HL-60 (cell line): ENCODE measurements at regions not wholly inside any gene's neighbourhood (a gene's known extent, or its start where the extent isn't known, plus 50 kb on each side); places are given as distances from the start of the nearest gene placed in this dataset.

Experiments
- DNase-seq, 2 experiments: peaks; one replicate each; pipeline ENCODE4 v3.0.0-alpha.2; 2010 to 2020; ENCODE audit warnings: low read depth in 1 of 2, low spot score in 1 of 2
- H3K27ac ChIP-seq: fragments of 250-450 bp; sonication (Bioruptor Pico); replicated peaks from 2 replicates; pipeline ENCODE4 v1.5.1; 2020; ENCODE audit warnings: mild to moderate bottlenecking, moderate library complexity
- H3K27me3 ChIP-seq: fragments of 250-450 bp; sonication (Bioruptor Pico); 2 replicates; pipeline ENCODE4 v1.5.1; 2021; ENCODE audit warnings: mild to moderate bottlenecking, moderate library complexity; ENCODE audit not compliant: insufficient read depth, poor library complexity, severe bottlenecking
- H3K4me3 ChIP-seq: replicated peaks from 2 replicates; pipeline ENCODE4 v1.5.1; 2011; ENCODE audit warnings: mild to moderate bottlenecking, control low read depth, low read length; ENCODE audit not compliant: insufficient read depth
- GABPA ChIP-seq: IDR thresholded peaks from 2 replicates; pipeline ENCODE4 v1.6.1; 2012; ENCODE audit warnings: low read depth
- POLR2AphosphoS5 ChIP-seq: IDR thresholded peaks from 2 replicates; pipeline ENCODE4 v1.6.1; 2012; ENCODE audit warnings: low read depth
- REST ChIP-seq: IDR thresholded peaks from 2 replicates; pipeline ENCODE4 v1.6.1; 2012; ENCODE audit warnings: low read depth; ENCODE audit not compliant: insufficient replicate concordance
- SPI1 ChIP-seq: IDR thresholded peaks from 2 replicates; pipeline ENCODE4 v1.6.1; 2012; ENCODE audit warnings: low read depth, mild to moderate bottlenecking, borderline replicate concordance
- TF ChIP-seq, protein P1 (sequence below): IDR thresholded peaks from one replicate; pipeline ENCODE4 v1.5.1; 2011; ENCODE audit warnings: low read length, control low read depth, inconsistent platforms; ENCODE audit not compliant: insufficient read depth

DNA sequence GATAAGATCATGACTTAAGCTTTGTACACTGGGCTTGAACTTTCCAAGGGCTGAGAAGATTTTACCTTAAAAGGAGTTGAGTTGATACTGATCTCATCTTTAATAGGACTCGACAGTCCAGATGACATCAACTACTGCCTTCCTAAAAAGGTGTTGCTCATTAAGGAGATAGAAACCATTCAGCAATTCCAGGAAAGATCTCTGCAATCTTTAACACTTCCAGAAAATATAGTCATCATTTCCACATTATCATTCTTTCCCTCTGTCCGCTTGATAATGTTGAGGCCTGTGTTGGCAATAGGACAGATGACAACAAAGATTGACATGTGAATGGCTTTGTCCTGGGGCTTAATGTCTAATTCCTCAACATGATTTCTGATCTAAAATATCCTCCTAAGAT, 145.4 kb upstream of the C1orf21 start:
- no peak overlapping the region for H3K27ac ChIP-seq
- H3K4me3 ChIP-seq, result no peak overlapping the region
- DNase-seq, result no peak
- no peaks in the 10 kb centered on the region for H3K27me3 ChIP-seq
- TF ChIP-seq SPI1, result no peak
- TF ChIP-seq REST, result no peak
- TF ChIP-seq GABPA, result no peak
- TF ChIP-seq POLR2AphosphoS5, result no peak
- TF ChIP-seq, protein P1, sequence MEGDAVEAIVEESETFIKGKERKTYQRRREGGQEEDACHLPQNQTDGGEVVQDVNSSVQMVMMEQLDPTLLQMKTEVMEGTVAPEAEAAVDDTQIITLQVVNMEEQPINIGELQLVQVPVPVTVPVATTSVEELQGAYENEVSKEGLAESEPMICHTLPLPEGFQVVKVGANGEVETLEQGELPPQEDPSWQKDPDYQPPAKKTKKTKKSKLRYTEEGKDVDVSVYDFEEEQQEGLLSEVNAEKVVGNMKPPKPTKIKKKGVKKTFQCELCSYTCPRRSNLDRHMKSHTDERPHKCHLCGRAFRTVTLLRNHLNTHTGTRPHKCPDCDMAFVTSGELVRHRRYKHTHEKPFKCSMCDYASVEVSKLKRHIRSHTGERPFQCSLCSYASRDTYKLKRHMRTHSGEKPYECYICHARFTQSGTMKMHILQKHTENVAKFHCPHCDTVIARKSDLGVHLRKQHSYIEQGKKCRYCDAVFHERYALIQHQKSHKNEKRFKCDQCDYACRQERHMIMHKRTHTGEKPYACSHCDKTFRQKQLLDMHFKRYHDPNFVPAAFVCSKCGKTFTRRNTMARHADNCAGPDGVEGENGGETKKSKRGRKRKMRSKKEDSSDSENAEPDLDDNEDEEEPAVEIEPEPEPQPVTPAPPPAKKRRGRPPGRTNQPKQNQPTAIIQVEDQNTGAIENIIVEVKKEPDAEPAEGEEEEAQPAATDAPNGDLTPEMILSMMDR, result no peak

DNA sequence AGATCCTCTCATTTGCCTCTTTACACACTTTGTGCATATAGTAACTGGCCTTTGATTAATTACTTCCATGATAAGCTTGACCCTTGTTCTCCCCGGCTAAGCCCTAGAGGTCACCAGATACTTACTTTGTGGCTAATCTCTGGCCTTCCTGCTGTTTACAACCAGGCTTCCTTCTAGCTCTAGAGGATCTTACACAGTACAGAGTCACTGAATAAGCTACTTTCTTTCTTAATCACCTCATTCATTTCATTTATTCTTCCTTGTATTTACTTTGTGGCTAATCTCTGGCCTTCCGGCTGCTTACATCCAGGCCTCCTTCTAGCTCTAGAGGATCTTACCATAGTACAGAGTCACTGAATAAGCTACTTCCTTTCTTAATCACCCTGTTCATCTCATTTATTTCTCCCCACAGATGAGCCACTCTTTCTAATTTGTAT, 144.3 kb upstream of the C1orf21 start:
- H3K27ac ChIP-seq, result no peak overlapping the region
- H3K27me3 ChIP-seq, result peaks cover under 1% of the 10 kb centered on the region
- no peak for DNase-seq
- no peak overlapping the region for H3K4me3 ChIP-seq
- TF ChIP-seq GABPA (no peak), REST (no peak), SPI1 (no peak), POLR2AphosphoS5 (no peak)
- TF ChIP-seq, protein P1, result no peak

GRCh38 chr1:184244962-184245361, 141.9 kb upstream of the C1orf21 start:
- no peak overlapping the region for H3K27ac ChIP-seq
- peaks cover 2% of the 10 kb centered on the region for H3K27me3 ChIP-seq
- no peak for TF ChIP-seq SPI1
- TF ChIP-seq REST, result no peak
- TF ChIP-seq GABPA, result no peak
- TF ChIP-seq POLR2AphosphoS5, result no peak
- TF ChIP-seq, protein P1, result no peak
- no peak overlapping the region for H3K4me3 ChIP-seq
- DNase-seq, result no peak
